ENCODE measurements at regions not wholly inside any gene's neighbourhood (a gene's known extent, or its start where the extent isn't known, plus 50 kb on each side); places are given as distances from the start of the nearest gene placed in this dataset.

- TF ChIP-seq, protein P1, sequence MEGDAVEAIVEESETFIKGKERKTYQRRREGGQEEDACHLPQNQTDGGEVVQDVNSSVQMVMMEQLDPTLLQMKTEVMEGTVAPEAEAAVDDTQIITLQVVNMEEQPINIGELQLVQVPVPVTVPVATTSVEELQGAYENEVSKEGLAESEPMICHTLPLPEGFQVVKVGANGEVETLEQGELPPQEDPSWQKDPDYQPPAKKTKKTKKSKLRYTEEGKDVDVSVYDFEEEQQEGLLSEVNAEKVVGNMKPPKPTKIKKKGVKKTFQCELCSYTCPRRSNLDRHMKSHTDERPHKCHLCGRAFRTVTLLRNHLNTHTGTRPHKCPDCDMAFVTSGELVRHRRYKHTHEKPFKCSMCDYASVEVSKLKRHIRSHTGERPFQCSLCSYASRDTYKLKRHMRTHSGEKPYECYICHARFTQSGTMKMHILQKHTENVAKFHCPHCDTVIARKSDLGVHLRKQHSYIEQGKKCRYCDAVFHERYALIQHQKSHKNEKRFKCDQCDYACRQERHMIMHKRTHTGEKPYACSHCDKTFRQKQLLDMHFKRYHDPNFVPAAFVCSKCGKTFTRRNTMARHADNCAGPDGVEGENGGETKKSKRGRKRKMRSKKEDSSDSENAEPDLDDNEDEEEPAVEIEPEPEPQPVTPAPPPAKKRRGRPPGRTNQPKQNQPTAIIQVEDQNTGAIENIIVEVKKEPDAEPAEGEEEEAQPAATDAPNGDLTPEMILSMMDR (IDR thresholded peaks at IDR 0.05): no peak
- TF ChIP-seq POLR2A (IDR thresholded peaks at IDR 0.05): no peak
These were observed 381.9 kb upstream of the EPHA7 start for GRCh38 chr6:93801101-93801847.
